Right kidney (tissue), 1 donor: ENCODE measurements at regions not wholly inside any gene's neighbourhood (a gene's known extent, or its start where the extent isn't known, plus 50 kb on each side); places are given as distances from the start of the nearest gene placed in this dataset.

Experiments used
- DNase-seq: peaks from one replicate; pipeline ENCODE4 v3.0.0-alpha.2; 2016

GRCh38 chr20:24738981-24739633 lies 210.0 kb upstream of the CST7 start:
- no peak for DNase-seq

GRCh38 chr20:24739746-24740145 lies 209.3 kb upstream of the CST7 start:
- no peak for DNase-seq

GRCh38 chr20:24741493-24742072 lies 207.5 kb upstream of the CST7 start:
- DNase-seq: no peak

GRCh38 chr20:24742436-24742835 lies 206.6 kb upstream of the CST7 start:
- no peak for DNase-seq

GRCh38 chr20:24742989-24743388 lies 206.1 kb upstream of the CST7 start:
- no peak for DNase-seq

DNA sequence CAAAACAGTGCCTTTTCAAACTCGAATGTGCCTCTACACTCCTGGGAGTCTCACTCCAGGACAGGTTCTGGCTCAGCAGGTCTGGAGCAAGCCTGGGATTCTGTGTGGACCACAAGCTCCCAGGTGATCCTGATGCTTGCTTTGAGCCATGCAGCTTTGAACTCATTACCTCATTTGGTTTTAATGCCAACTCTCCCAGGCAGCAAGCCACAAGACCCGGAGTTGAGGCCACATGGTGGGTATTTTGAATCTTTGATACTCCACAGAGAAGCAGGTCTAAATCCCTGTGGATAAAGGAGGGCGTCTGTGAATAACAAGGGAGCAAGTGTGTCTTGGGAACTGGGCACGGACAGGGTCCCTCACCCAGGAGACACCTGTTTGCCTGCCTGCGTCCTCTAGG lies 205.4 kb upstream of the CST7 start:
- no peak for DNase-seq

DNA sequence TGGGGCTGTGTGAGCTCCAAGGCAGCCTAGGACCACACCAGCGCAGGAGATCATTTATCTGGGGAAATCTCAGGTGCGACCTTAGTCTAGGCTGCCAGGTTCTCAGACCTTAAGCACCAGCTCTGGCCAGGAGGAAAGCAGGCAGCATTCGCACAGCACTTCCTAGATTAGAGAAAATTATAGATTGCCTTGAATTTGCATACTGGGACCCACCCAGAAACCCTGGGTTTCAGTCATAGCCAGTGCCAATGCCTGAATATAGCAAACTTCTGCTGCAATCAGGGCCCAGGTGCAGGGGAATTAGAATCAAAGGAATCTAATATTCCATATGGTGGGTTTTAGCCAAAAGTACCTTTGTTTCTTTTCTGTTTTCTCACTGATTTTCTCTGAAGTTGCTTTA lies 204.3 kb upstream of the CST7 start:
- no peak for DNase-seq

- DNase-seq: no peak
Observed at GRCh38 chr20:24745206-24745605, 203.9 kb upstream of the CST7 start.

DNA sequence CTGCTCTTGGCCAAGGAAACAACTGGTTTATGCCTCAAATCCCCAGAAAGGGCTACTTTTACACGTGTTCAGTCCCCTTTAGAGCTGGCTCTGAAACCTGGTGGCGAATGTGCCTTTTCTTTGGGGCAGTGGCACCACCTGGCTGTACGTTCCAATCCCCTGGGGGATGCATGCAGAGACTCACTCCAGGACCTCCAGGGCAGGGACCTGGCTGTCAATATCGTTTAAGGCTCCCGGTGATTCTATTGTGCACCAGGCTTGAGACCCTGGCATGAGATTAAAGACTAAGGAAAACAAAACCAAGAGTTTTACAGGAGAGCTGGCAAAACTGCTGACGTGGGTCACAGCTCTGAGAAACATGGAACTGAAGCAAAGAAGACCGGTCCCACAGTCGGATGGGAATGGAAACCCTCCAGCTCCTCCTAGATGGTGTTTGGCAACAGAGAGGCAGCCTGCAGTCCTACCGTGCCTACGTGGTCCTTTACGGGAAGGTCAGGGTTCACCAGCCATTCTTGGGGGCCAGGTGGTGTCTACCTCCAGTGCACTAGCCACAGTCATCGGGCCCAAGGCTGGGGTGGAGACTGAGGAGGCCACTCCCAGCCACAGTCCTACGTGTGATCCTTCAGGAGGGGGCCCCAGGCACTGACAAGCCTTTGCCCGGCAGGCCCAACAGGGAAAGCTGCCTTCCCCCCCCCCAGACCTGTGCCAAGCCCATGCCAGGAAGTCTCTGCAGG lies 203.3 kb upstream of the CST7 start:
- no peak for DNase-seq

DNA sequence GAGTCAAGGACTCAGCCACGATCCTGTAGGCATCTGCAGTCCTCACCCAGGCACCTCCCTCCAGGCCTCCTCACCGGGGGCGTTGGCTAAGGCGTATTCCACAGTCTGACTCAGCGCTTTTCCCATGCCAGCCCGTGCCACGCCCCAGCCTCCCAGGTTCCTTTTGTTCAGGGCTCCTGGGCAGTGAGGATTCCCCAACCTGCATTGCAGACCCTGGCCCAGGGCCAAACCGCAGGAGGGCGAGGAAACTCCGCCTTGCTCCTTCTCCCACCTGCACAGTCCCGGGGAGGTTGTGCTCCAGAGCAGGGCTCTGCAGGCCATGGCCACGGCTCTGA lies 202.8 kb upstream of the CST7 start:
- no peak for DNase-seq

GRCh38 chr20:24747010-24747712 lies 201.9 kb upstream of the CST7 start:
- no peak for DNase-seq

- DNase-seq: no peak
Observed at GRCh38 chr20:24747881-24748595, 201.0 kb upstream of the CST7 start.

GRCh38 chr20:24751551-24751950 lies 197.5 kb upstream of the CST7 start:
- DNase-seq: no peak

GRCh38 chr20:24752612-24753011 lies 196.5 kb upstream of the CST7 start:
- DNase-seq: no peak

GRCh38 chr20:24753130-24753529 lies 195.9 kb upstream of the CST7 start:
- no peak for DNase-seq

GRCh38 chr20:24754691-24755090 lies 194.4 kb upstream of the CST7 start:
- no peak for DNase-seq

DNA sequence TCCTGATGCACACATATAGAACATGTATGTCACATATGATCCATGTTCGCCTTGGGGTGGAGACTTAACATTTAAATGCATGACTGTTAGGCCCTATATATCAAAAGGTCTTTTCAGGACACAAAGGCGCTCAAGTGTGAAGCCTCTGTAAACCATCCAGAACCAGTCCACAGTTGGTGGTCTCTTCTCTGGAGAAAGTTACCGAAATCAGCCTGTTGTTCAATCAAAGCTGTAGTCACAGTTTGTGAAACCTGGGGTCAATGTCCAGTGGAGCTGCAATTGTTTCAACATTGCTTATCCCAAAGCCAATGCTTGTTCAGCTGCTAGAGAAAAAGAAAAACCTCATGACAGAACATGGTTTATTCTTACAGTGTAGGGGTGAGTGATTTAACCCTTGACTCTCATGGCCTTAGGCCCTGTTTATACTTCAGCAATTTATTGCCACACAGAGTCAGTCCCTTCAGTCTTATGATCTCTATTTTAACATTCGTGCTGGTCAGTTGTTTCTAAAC lies 193.6 kb upstream of the CST7 start:
- DNase-seq: peak; percentile 22

GRCh38 chr20:24756292-24757025 lies 192.6 kb upstream of the CST7 start:
- DNase-seq: no peak

DNA sequence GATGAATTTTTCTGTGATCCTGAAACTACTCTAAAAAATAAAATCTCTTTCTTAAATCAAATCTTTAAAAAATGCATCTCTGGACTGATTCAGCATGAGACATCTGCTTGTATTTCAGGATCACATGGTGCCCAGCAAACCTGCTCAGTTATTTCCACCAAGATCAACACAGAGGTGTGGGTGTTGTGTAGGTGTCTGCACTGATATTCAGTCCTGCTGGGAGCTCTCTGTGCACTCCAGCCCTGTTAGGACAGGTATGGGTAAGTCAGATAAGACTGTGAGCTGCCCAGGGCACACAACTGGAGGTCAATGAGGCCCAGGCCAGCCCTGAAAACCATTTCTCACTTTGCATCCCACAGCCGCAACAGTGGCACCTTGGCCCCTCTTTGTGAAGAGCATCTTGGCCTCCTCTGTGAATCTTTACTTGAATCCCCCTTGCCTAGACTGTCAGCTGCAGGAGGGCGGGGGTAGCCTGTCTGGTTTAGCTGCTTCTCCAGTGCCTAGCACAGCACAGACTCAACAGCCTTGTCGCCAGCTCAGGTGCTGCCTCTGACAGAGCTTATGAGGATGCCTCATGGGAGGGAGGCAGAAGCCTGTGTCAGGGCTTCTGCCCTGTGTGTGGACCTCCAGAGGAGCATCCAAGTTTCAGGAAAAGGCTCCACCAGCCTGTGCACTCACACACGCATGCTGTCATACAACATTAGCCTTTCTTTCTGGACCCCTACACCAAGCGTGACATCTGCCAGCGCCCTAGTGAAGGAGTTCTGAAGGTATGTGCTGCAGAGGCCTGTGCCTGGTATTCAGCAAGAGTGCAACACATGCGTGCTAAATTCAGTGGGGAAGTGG lies 187.6 kb upstream of the CST7 start:
- DNase-seq: no peak

DNA sequence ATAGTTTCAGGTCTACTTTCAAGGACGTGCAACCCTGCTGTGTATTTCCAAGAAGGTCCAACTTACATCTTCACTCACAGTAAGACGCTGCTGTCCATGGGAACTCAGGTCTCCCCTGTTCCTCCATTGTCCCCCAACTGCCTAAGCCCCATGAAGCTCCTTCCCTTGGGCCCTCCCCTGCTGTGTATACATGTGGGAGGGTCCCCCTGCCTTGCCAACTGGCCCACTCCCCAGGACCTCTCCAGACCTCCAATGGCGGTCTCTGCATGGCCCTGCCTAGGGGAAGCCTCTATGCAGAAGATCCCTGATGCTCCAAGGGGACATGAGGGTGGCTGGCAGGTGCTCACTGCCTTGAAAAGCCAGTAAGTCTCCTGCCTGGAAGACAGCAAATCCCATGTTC lies 186.7 kb upstream of the CST7 start:
- DNase-seq: no peak
